ENCODE measurements at regions not wholly inside any gene's neighbourhood (a gene's known extent, or its start where the extent isn't known, plus 50 kb on each side); places are given as distances from the start of the nearest gene placed in this dataset.
"Not testable (repeated sequence)": the region's sequence is repeated elsewhere in the genome, so short reads cannot be mapped to it uniquely, and the experiment has no call there.

DNA sequence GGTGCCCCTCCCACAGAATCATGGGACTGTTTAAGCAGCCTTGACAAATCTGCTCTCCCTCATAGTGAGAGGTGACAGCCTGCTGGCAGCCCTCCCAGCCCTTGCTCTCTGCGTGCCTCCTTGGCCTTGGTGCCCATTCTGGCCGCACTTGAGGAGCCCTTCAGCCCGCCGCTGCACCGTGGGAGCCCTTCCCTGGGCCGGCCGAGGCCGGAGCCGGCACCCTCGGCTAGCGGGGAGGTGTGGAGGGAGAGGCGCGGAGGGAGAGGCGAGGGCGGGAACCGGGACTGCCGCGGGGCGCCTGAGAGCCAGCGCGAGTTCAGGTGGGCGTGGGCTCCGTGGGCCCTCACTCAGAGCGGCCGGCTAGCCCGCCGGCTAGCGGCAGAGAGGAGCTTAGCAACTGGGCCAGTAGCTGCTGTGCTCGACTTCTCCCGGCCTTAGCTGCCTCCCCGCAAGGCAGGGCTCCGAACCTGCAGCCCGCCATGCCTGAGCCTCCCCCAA is 125.9 kb upstream of the MYO10 start:
- Mint-ChIP-seq H3K4me3 (no peak overlapping the region), H3K36me3 (ENCODE audit: low read depth) (no peaks in the 10 kb centered on the region), H3K27ac (no peak overlapping the region), H3K9me3 (no peaks in the 10 kb centered on the region), H3K27me3 (no peaks in the 10 kb centered on the region), H3K4me1 (no peaks in the 10 kb centered on the region)
- DNase-seq (no peak), ATAC-seq (no peak)

GRCh38 chr5:17062741-17063140 is 126.7 kb upstream of the MYO10 start:
- H3K9me3 Mint-ChIP-seq; H3K4me1 Mint-ChIP-seq; ATAC-seq; H3K36me3 Mint-ChIP-seq (ENCODE audit: low read depth); H3K4me3 Mint-ChIP-seq; H3K27me3 Mint-ChIP-seq; DNase-seq; H3K27ac Mint-ChIP-seq: not testable (repeated sequence)

- H3K9me3 Mint-ChIP-seq = no peaks in the 10 kb centered on the region
- no peaks in the 10 kb centered on the region for H3K36me3 Mint-ChIP-seq (ENCODE audit: low read depth)
- ATAC-seq (no peak), DNase-seq (no peak)
- no peaks in the 10 kb centered on the region for H3K27me3 Mint-ChIP-seq
- no peak overlapping the region for H3K4me3 Mint-ChIP-seq
- no peak overlapping the region for H3K27ac Mint-ChIP-seq
- H3K4me1 Mint-ChIP-seq = no peaks in the 10 kb centered on the region
These were observed 128.2 kb upstream of the MYO10 start for GRCh38 chr5:17064241-17064640.

DNA sequence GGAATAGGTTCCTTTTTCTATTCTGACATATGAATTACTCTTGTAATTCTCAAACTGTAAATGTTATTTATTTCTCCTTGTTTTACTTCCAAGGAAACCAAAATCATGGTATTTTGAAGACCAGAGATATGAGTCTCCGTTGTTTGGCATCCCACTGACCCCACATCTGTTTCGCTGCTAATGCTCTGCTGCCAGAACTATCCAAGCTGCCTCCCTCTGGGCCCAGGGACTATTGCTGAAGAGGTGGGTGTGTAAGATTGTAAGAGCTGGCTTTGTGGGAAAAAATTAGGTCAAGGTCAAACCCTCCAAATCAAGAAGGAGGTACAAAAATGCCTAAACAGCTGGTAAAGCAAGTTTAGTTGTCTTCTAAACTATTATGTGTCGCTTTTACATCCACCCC is 129.4 kb upstream of the MYO10 start:
- Mint-ChIP-seq H3K27ac (no peak overlapping the region), H3K4me3 (no peak overlapping the region), H3K27me3 (no peaks in the 10 kb centered on the region), H3K4me1 (no peaks in the 10 kb centered on the region), H3K9me3 (no peaks in the 10 kb centered on the region), H3K36me3 (ENCODE audit: low read depth) (no peaks in the 10 kb centered on the region)
- ATAC-seq (no peak), DNase-seq (no peak)

DNA sequence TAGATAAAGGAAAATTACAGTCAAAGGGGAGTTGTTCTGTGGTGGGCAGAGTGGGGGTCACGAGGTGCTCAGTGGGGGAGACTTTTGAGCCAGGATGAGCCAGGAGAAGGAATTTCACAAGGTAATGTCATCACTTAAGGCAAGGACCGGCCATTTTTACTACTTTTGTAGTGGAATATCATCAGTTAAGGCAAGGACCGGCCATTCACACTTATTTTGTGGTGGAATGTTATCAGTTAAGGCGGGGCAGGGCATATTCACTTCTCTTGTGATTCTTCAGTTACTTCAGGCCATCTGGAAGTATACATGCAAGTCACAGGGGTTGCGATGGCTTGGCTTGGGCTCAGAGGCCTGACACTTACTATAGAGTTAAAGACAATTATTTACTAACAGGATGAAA is 129.9 kb upstream of the MYO10 start:
- not testable (repeated sequence) for H3K36me3 Mint-ChIP-seq (ENCODE audit: low read depth); H3K4me3 Mint-ChIP-seq; H3K4me1 Mint-ChIP-seq; H3K9me3 Mint-ChIP-seq; H3K27ac Mint-ChIP-seq; ATAC-seq; H3K27me3 Mint-ChIP-seq; DNase-seq

DNA sequence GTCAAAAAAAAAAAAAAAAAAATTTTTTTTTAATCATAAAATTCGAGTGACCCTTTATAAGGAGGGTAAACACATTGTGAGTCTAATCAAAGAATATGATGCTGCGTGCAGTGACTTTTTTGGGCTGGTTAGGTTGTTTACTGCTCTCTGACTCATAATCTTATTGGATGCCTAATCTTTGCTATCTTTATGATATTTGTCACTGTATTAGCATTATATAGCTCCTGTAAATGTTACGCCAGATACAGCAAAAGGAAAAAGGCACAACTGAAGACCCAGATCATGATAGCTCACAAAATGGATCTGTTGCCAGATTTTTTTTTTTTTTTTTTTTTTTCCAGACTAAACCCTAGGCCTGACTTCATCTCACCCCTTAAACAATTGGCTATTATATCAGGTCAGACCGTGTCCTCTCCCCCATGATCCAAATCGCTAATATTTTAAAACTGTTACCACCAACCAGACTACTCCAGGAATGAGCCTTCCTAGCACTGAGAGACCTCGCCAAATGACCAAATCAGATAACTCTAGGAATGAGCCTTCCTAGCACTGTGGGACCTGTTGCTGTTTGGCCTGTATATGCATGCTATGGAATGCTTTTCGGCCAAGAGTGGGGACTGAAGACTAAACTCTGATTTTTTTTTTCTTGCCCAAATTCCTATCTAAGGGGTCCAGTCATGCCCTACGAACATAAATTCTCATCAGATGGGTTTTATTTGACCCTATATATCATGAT is 131.7 kb upstream of the MYO10 start:
- no peak overlapping the region for H3K4me3 Mint-ChIP-seq
- no peaks in the 10 kb centered on the region for H3K27me3 Mint-ChIP-seq
- H3K36me3 Mint-ChIP-seq (ENCODE audit: low read depth) = no peaks in the 10 kb centered on the region
- H3K4me1 Mint-ChIP-seq = no peaks in the 10 kb centered on the region
- peaks cover under 1% of the 10 kb centered on the region for H3K9me3 Mint-ChIP-seq
- no peak for DNase-seq
- ATAC-seq = no peak
- H3K27ac Mint-ChIP-seq = no peak overlapping the region

- Mint-ChIP-seq H3K27me3 (no peaks in the 10 kb centered on the region), H3K27ac (no peak overlapping the region), H3K9me3 (peaks cover 5% of the 10 kb centered on the region), H3K36me3 (ENCODE audit: low read depth) (no peaks in the 10 kb centered on the region), H3K4me1 (no peaks in the 10 kb centered on the region), H3K4me3 (no peak overlapping the region)
- no peak for ATAC-seq
- no peak for DNase-seq
These were observed 134.0 kb upstream of the MYO10 start for GRCh38 chr5:17069995-17070511.

DNA sequence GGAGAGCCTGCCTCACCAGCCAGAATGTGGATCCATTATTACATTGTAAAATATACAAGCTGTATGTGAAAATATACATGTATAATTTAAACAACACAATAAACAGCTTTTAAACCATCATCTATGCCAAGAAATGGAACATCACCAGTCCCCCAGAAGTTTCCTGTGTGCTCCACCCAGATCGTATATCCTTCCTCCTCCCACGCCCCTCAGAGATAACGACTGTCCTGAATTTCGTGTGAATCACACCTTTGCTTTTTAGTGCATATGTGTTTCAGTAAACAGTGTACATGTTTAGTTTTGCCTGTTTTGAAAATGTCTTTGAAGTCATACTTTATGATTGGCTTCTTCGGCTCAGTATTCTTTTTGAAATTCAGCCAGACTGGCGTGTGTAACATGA is 134.6 kb upstream of the MYO10 start:
- ATAC-seq (no peak), DNase-seq (no peak)
- no peak overlapping the region for H3K4me3 Mint-ChIP-seq
- H3K27me3 Mint-ChIP-seq = no peaks in the 10 kb centered on the region
- H3K9me3 Mint-ChIP-seq = peaks cover 5% of the 10 kb centered on the region
- H3K4me1 Mint-ChIP-seq = no peaks in the 10 kb centered on the region
- H3K27ac Mint-ChIP-seq = no peak overlapping the region
- no peaks in the 10 kb centered on the region for H3K36me3 Mint-ChIP-seq (ENCODE audit: low read depth)

DNA sequence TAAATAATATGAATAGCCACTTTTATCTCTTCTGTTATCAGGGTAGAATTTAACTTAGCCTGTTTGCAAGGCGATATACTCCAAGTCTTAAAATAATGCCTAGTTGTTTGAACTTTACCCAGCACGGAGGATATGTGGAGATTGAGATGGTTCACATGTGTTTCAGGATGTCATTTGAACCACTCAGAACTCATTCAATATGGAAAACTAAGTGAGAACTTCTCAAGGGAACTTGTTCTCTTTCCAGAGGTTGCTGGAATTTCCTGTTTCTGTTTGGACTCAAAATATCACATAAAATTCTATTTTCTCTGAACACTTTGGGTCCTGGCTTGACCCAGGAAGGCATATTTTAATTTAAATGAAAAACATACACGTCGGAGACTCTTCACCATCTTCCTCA is 139.1 kb upstream of the MYO10 start:
- no peak overlapping the region for H3K4me3 Mint-ChIP-seq
- peaks cover 9% of the 10 kb centered on the region for H3K9me3 Mint-ChIP-seq
- ATAC-seq (no peak), DNase-seq (no peak)
- no peak overlapping the region for H3K27ac Mint-ChIP-seq
- H3K36me3 Mint-ChIP-seq (ENCODE audit: low read depth) = no peaks in the 10 kb centered on the region
- peaks cover 3% of the 10 kb centered on the region for H3K27me3 Mint-ChIP-seq
- no peaks in the 10 kb centered on the region for H3K4me1 Mint-ChIP-seq

DNA sequence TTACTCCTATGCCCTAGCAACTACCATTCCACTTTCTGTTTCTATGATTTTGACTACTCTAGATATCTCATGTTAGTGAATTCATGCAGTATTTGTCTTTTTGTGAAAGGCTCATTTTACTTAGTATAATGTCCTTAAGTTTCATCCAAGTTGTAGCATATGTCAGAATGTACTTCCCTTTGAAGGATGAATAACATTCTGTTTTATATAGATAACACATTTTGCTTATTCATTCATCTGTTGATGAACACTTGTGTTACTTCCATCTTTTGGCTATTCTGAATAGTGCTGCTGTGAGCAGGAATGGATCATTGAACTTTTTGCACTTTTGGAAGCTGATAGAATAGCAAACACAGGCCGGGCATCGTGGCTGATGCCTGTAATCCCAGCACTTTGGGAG is 140.2 kb upstream of the MYO10 start:
- Mint-ChIP-seq H3K36me3 (ENCODE audit: low read depth) (no peaks in the 10 kb centered on the region), H3K4me1 (no peaks in the 10 kb centered on the region), H3K9me3 (peaks cover 9% of the 10 kb centered on the region), H3K27me3 (peaks cover 3% of the 10 kb centered on the region), H3K27ac (no peak overlapping the region), H3K4me3 (no peak overlapping the region)
- ATAC-seq (no peak), DNase-seq (no peak)

- Mint-ChIP-seq H3K9me3 (peaks cover 9% of the 10 kb centered on the region), H3K27me3 (peaks cover 3% of the 10 kb centered on the region), H3K4me3 (no peak overlapping the region), H3K36me3 (ENCODE audit: low read depth) (no peaks in the 10 kb centered on the region), H3K27ac (no peak overlapping the region), H3K4me1 (no peaks in the 10 kb centered on the region)
- DNase-seq (no peak), ATAC-seq (no peak)
These were observed 139.8 kb upstream of the BASP1 start for GRCh38 chr5:17077440-17078233.

DNA sequence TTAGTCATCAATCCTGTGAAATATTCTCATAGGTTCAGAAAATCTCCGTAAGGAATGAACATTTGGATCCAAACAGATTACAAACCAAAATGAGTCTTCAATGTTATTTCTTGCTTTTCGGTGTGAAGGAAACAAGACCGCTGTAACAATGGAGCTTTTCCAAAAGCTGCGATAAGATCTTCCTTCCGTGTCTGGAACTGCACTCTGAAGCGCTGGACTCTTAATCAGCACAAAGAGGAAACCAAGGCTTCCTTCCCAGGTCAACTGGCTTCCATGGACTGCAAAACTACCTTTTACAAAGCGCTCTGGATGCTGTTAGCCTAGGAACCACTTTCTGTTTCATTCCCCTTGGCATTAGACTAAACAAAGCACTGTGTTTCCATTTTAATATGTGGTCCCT is 137.9 kb upstream of the BASP1 start:
- Mint-ChIP-seq H3K9me3 (peaks cover 4% of the 10 kb centered on the region), H3K27me3 (peaks cover 3% of the 10 kb centered on the region), H3K36me3 (ENCODE audit: low read depth) (no peaks in the 10 kb centered on the region), H3K27ac (no peak overlapping the region), H3K4me1 (no peaks in the 10 kb centered on the region), H3K4me3 (no peak overlapping the region)
- ATAC-seq = no peak
- DNase-seq = no peak

DNA sequence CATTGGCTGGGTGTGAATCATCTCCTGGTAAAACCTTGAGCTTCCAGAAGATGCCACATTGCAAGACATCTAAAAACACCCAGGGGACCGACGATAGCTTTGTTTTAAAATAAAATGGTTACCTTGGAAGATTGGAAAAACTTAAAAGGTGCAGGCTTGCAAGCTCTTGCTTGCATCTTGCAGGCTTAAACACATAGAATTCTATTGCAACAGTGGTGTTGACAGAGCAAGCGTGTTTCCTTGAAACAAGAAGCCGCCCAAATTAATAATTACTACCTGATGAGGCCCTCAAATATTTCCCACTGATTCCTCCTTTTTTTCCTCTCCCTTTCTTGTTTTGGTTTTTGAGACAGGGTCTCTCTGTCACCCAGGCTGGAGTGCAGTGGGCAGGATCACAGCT is 137.1 kb upstream of the BASP1 start:
- Mint-ChIP-seq H3K27ac (no peak overlapping the region), H3K9me3 (peaks cover 4% of the 10 kb centered on the region), H3K4me1 (no peaks in the 10 kb centered on the region), H3K27me3 (peaks cover 3% of the 10 kb centered on the region), H3K4me3 (no peak overlapping the region), H3K36me3 (ENCODE audit: low read depth) (no peaks in the 10 kb centered on the region)
- DNase-seq = no peak
- no peak for ATAC-seq

- Mint-ChIP-seq H3K9me3 (peaks cover 4% of the 10 kb centered on the region), H3K27ac (no peak overlapping the region), H3K27me3 (peaks cover 3% of the 10 kb centered on the region), H3K4me1 (no peaks in the 10 kb centered on the region), H3K4me3 (no peak overlapping the region), H3K36me3 (ENCODE audit: low read depth) (no peaks in the 10 kb centered on the region)
- no peak for ATAC-seq
- DNase-seq = no peak
These were observed 136.3 kb upstream of the BASP1 start for GRCh38 chr5:17081142-17081541.

DNA sequence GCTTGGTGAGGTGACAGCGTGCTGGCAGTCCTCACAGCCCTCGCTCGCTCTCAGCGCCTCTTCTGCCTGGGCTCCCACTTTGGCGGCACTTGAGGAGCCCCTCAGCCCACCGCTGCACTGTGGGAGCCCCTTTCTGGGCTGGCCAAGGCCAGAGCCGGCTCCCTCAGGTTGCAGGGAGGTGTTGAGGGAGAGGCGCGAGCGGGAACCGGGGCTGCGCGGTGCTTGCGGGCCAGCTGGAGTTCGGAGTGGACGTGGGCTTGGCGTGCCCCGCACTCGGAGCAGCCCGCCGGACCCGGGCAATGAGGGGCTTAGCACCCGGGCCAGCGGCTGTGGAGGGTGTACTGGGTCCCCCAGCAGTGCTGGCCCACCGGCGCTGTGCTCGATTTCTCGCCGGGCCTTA is 134.2 kb upstream of the BASP1 start:
- not testable (repeated sequence) for H3K36me3 Mint-ChIP-seq (ENCODE audit: low read depth); H3K27ac Mint-ChIP-seq; H3K27me3 Mint-ChIP-seq; H3K4me3 Mint-ChIP-seq; DNase-seq; H3K4me1 Mint-ChIP-seq; H3K9me3 Mint-ChIP-seq; ATAC-seq

All from activated naive CD8-positive, alpha-beta T cell treated with anti-CD3 and anti-CD28 coated beads, Interleukin-2, amount 50 U/mL, for 24 hours (primary cell).